Smooth muscle cell (in vitro differentiated cells): ENCODE measurements at regions not wholly inside any gene's neighbourhood (a gene's known extent, or its start where the extent isn't known, plus 50 kb on each side); places are given as distances from the start of the nearest gene placed in this dataset.

Experiments
- DNase-seq: peaks from one replicate; lab custom pipeline; 2025; ENCODE audit not compliant: unreplicated experiment; lab: John Stamatoyannopoulos, UW
- H2AFZ ChIP-seq: fragments of 200-600 bp; sonication (generic); 2 replicates; pipeline ENCODE4 v1.6.0; 2016; ENCODE audit warnings: antibody characterized with exemption, low read depth, mild to moderate bottlenecking
- H3F3A ChIP-seq: fragments of 200-600 bp; sonication (generic); 2 replicates; pipeline ENCODE4 v1.6.0; 2017; ENCODE audit warnings: antibody characterized with exemption, low read depth
- H3K27ac ChIP-seq: fragments of 200-600 bp; sonication (generic); 2 replicates; pipeline ENCODE4 v1.5.1; 2016; ENCODE audit warnings: low read depth, mild to moderate bottlenecking
- H3K27me3 ChIP-seq: fragments of 200-600 bp; sonication (generic); 2 replicates; pipeline ENCODE4 v1.6.1; 2016; ENCODE audit warnings: low read depth, mild to moderate bottlenecking
- H3K36me3 ChIP-seq: fragments of 200-600 bp; sonication (generic); 2 replicates; pipeline ENCODE4 v1.5.1; 2016; ENCODE audit warnings: low read depth
- H3K4me1 ChIP-seq: fragments of 200-600 bp; sonication (generic); 2 replicates; pipeline ENCODE4 v1.5.1; 2016; ENCODE audit warnings: low read depth
- H3K4me2 ChIP-seq: fragments of 200-600 bp; sonication (generic); 2 replicates; pipeline ENCODE4 v1.6.0; 2016; ENCODE audit warnings: mild to moderate bottlenecking
- H3K4me3 ChIP-seq: fragments of 200-600 bp; sonication (generic); 2 replicates; pipeline ENCODE4 v1.5.1; 2016; ENCODE audit warnings: mild to moderate bottlenecking
- H3K79me2 ChIP-seq: fragments of 200-600 bp; sonication (generic); 2 replicates; pipeline ENCODE4 v1.6.0; 2016; ENCODE audit warnings: low read depth, mild to moderate bottlenecking
- H3K9ac ChIP-seq: fragments of 200-600 bp; sonication (generic); 2 replicates; pipeline ENCODE4 v1.6.0; 2016; ENCODE audit warnings: low read depth
- H3K9me3 ChIP-seq: fragments of 200-600 bp; sonication (generic); replicated peaks from 2 replicates; pipeline ENCODE4 v1.5.1; 2016; ENCODE audit warnings: low read depth
- H4K20me1 ChIP-seq: fragments of 200-600 bp; sonication (generic); 2 replicates; pipeline ENCODE4 v1.6.0; 2016; ENCODE audit warnings: low read depth
- WGBS: methylation state at CpG from one replicate; pipeline ENCODE4 v1.1.7; 2016; ENCODE audit warnings: low lambda C conversion rate; 5-methylcytosine and 5-hydroxymethylcytosine counted together
- TF ChIP-seq, protein P1 (sequence below): fragments of 200-600 bp; sonication (generic); IDR thresholded peaks from 2 replicates; pipeline ENCODE4 v1.5.1; 2017; ENCODE audit warnings: borderline replicate concordance, mild to moderate bottlenecking, antibody characterized with exemption; ENCODE audit not compliant: insufficient read depth, poor library complexity, severe bottlenecking

DNA sequence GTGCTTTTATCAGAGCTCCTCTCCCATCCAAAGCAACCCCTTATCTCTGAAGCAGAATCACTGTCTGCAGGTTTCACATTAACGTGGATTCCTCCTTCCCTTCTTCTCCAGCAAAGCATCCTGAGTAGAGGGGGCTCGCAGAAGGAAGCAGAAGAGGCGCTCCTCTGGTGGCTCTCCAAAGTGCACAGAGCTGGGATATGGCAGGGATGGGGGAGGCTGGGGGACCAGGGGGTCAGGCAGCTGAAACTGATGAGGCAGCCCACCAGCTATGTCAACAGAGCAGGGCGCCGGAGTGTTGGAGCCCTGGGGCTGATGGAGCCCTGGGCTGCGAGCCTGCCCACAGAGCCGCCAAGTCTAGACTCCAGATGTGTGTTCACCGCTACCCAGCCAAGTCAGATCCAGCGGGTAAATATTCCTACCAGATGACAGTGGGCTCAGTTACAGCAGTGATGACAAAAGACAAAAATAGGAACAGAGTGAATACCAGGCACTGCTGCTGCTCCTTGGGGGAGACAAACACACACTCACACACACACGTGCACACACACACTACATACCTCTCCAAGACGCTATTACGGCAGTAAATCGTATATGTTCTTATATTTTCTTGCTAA lies 678.3 kb upstream of the ID2 start:
- WGBS = 51% methylated on average over 13 of the region's 13 CpGs
- peak overlapping the region; percentile 96 for H3K27ac ChIP-seq
- no peaks in the 10 kb centered on the region for H4K20me1 ChIP-seq
- H3K9me3 ChIP-seq = no peaks in the 10 kb centered on the region
- H3K79me2 ChIP-seq = no peaks in the 10 kb centered on the region
- H3K36me3 ChIP-seq = no peaks in the 10 kb centered on the region
- peak overlapping the region; percentile 87 for H3K9ac ChIP-seq
- peak overlapping the region; percentile 25 for H3K4me3 ChIP-seq
- H3F3A ChIP-seq = peaks cover 10% of the 10 kb centered on the region
- H3K27me3 ChIP-seq = no peaks in the 10 kb centered on the region
- H3K4me1 ChIP-seq = peaks cover 2% of the 10 kb centered on the region
- peak; percentile 4 for DNase-seq
- peak overlapping the region; percentile 76 for H3K4me2 ChIP-seq
- TF ChIP-seq, protein P1, sequence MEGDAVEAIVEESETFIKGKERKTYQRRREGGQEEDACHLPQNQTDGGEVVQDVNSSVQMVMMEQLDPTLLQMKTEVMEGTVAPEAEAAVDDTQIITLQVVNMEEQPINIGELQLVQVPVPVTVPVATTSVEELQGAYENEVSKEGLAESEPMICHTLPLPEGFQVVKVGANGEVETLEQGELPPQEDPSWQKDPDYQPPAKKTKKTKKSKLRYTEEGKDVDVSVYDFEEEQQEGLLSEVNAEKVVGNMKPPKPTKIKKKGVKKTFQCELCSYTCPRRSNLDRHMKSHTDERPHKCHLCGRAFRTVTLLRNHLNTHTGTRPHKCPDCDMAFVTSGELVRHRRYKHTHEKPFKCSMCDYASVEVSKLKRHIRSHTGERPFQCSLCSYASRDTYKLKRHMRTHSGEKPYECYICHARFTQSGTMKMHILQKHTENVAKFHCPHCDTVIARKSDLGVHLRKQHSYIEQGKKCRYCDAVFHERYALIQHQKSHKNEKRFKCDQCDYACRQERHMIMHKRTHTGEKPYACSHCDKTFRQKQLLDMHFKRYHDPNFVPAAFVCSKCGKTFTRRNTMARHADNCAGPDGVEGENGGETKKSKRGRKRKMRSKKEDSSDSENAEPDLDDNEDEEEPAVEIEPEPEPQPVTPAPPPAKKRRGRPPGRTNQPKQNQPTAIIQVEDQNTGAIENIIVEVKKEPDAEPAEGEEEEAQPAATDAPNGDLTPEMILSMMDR = no peak
- H2AFZ ChIP-seq = no peak overlapping the region

DNA sequence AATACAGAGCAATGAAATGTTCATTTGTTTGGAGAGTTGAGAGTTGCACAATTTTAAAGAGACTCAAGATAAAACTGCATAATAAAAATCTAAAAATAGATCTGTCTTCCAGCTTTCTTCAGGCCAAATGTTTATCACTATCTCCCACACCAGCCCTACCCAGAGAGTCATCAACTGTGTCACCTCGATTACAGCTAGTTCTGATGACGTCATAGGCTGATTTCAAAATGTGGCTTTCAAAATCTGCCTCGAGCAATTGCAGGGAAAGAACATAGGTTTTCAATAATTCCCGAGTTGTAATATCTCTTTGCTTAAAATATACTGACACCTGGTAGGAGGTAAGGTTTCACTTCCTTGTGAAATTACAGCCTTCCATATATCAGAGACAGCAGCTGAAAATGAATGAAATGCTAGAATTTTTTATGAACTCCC lies 677.6 kb upstream of the ID2 start:
- Histone ChIP-seq H2AFZ (peak overlapping the region; percentile 6), H3K27ac (peak overlapping the region; percentile 96), H3K9ac (peak overlapping the region; percentile 87), H3K79me2 (no peaks in the 10 kb centered on the region), H3K36me3 (no peaks in the 10 kb centered on the region), H3K4me3 (peak overlapping the region; percentile 25), H3K27me3 (no peaks in the 10 kb centered on the region), H3K9me3 (no peaks in the 10 kb centered on the region), H3K4me2 (peak overlapping the region; percentile 76), H3K4me1 (peaks cover 2% of the 10 kb centered on the region), H3F3A (peaks cover 10% of the 10 kb centered on the region), H4K20me1 (no peaks in the 10 kb centered on the region)
- 10% methylated on average over 4 of the region's 4 CpGs for WGBS
- TF ChIP-seq, protein P1 = no peak
- DNase-seq = no peak

DNA sequence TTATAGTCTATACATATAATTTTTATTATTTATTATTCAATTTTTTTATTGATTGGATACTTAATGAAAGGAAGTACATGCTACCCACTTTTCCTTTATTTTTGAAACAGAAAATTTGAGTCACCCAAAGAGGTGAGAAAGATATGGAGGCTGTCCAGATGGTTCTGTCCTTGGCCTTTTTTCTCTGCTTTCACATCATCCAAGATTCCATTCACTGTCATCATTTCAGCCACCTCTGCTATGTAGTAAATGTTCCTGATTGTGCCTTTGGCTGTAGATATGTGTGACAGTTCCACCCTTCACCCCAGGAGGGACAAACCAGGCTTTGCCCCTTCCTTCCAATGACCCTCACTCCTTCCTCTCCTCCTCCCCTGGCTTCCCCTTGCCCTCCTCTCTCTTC lies 675.7 kb upstream of the ID2 start:
- TF ChIP-seq, protein P1 = no peak
- H3K27me3 ChIP-seq = no peaks in the 10 kb centered on the region
- no peaks in the 10 kb centered on the region for H4K20me1 ChIP-seq
- no peak overlapping the region for H3K4me3 ChIP-seq
- no peaks in the 10 kb centered on the region for H3K9me3 ChIP-seq
- no peaks in the 10 kb centered on the region for H3K36me3 ChIP-seq
- H3K9ac ChIP-seq = no peak overlapping the region
- DNase-seq = no peak
- H2AFZ ChIP-seq = no peak overlapping the region
- H3K4me2 ChIP-seq = no peak overlapping the region
- peaks cover 2% of the 10 kb centered on the region for H3K4me1 ChIP-seq
- H3K27ac ChIP-seq = peak overlapping the region; percentile 22
- H3F3A ChIP-seq = peaks cover 10% of the 10 kb centered on the region
- H3K79me2 ChIP-seq = no peaks in the 10 kb centered on the region

DNA sequence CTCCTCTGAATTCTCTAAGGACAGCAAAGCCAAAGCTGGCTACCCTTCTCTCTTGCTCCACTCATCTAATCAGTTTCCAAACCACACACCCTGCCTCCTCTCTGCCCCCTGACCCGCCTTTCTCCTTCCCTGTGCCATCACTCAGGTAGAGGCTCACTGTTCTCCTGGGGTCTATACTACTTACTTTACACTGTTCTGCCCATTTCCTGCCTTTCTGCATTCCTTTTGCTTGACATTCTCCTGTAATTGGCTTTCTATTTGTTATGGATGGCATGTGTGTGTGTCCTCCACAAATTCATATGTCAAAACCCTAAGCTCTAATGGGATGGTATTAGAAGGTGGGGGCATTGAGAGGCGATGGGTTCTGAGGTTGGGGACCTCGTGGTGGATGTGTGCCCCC lies 675.2 kb upstream of the ID2 start:
- no peak overlapping the region for H3K4me2 ChIP-seq
- no peaks in the 10 kb centered on the region for H4K20me1 ChIP-seq
- H3K9ac ChIP-seq = no peak overlapping the region
- no peak overlapping the region for H2AFZ ChIP-seq
- no peaks in the 10 kb centered on the region for H3K36me3 ChIP-seq
- no peak overlapping the region for H3K4me3 ChIP-seq
- WGBS = 72% methylated on average over 3 of the region's 3 CpGs
- H3K9me3 ChIP-seq = no peaks in the 10 kb centered on the region
- peak overlapping the region; percentile 22 for H3K27ac ChIP-seq
- no peaks in the 10 kb centered on the region for H3K27me3 ChIP-seq
- H3K79me2 ChIP-seq = no peaks in the 10 kb centered on the region
- H3F3A ChIP-seq = peaks cover 10% of the 10 kb centered on the region
- peaks cover 2% of the 10 kb centered on the region for H3K4me1 ChIP-seq
- TF ChIP-seq, protein P1 = no peak
- DNase-seq = no peak
